Smooth muscle cell (in vitro differentiated cells): ENCODE measurements at regions not wholly inside any gene's neighbourhood (a gene's known extent, or its start where the extent isn't known, plus 50 kb on each side); places are given as distances from the start of the nearest gene placed in this dataset.

Experiments
- DNase-seq: peaks from one replicate; lab custom pipeline; 2025; ENCODE audit not compliant: unreplicated experiment; lab: John Stamatoyannopoulos, UW
- H2AFZ ChIP-seq: fragments of 200-600 bp; sonication (generic); 2 replicates; pipeline ENCODE4 v1.6.0; 2016; ENCODE audit warnings: antibody characterized with exemption, low read depth, mild to moderate bottlenecking
- H3F3A ChIP-seq: fragments of 200-600 bp; sonication (generic); 2 replicates; pipeline ENCODE4 v1.6.0; 2017; ENCODE audit warnings: antibody characterized with exemption, low read depth
- H3K27ac ChIP-seq: fragments of 200-600 bp; sonication (generic); 2 replicates; pipeline ENCODE4 v1.5.1; 2016; ENCODE audit warnings: low read depth, mild to moderate bottlenecking
- H3K27me3 ChIP-seq: fragments of 200-600 bp; sonication (generic); 2 replicates; pipeline ENCODE4 v1.6.1; 2016; ENCODE audit warnings: low read depth, mild to moderate bottlenecking
- H3K36me3 ChIP-seq: fragments of 200-600 bp; sonication (generic); 2 replicates; pipeline ENCODE4 v1.5.1; 2016; ENCODE audit warnings: low read depth
- H3K4me1 ChIP-seq: fragments of 200-600 bp; sonication (generic); 2 replicates; pipeline ENCODE4 v1.5.1; 2016; ENCODE audit warnings: low read depth
- H3K4me2 ChIP-seq: fragments of 200-600 bp; sonication (generic); 2 replicates; pipeline ENCODE4 v1.6.0; 2016; ENCODE audit warnings: mild to moderate bottlenecking
- H3K4me3 ChIP-seq: fragments of 200-600 bp; sonication (generic); 2 replicates; pipeline ENCODE4 v1.5.1; 2016; ENCODE audit warnings: mild to moderate bottlenecking
- H3K79me2 ChIP-seq: fragments of 200-600 bp; sonication (generic); 2 replicates; pipeline ENCODE4 v1.6.0; 2016; ENCODE audit warnings: low read depth, mild to moderate bottlenecking
- H3K9ac ChIP-seq: fragments of 200-600 bp; sonication (generic); 2 replicates; pipeline ENCODE4 v1.6.0; 2016; ENCODE audit warnings: low read depth
- H3K9me3 ChIP-seq: fragments of 200-600 bp; sonication (generic); replicated peaks from 2 replicates; pipeline ENCODE4 v1.5.1; 2016; ENCODE audit warnings: low read depth
- H4K20me1 ChIP-seq: fragments of 200-600 bp; sonication (generic); 2 replicates; pipeline ENCODE4 v1.6.0; 2016; ENCODE audit warnings: low read depth
- CTCF ChIP-seq: fragments of 200-600 bp; sonication (generic); IDR thresholded peaks from 2 replicates; pipeline ENCODE4 v1.5.1; 2017; ENCODE audit warnings: borderline replicate concordance, mild to moderate bottlenecking, antibody characterized with exemption; ENCODE audit not compliant: insufficient read depth, poor library complexity, severe bottlenecking
- WGBS: methylation state at CpG from one replicate; pipeline ENCODE4 v1.1.7; 2016; ENCODE audit warnings: low lambda C conversion rate; 5-methylcytosine and 5-hydroxymethylcytosine counted together

GRCh38 chr1:61618755-61619154 is 106.2 kb downstream of the TM2D1 start:
- DNase-seq, result no peak
- Histone ChIP-seq H3K9ac (no peak overlapping the region), H3K27ac (no peak overlapping the region), H4K20me1 (no peaks in the 10 kb centered on the region), H3K9me3 (no peaks in the 10 kb centered on the region), H3F3A (no peaks in the 10 kb centered on the region), H3K79me2 (no peaks in the 10 kb centered on the region), H3K4me1 (no peaks in the 10 kb centered on the region), H3K4me3 (no peak overlapping the region), H3K4me2 (no peak overlapping the region), H2AFZ (no peak overlapping the region), H3K27me3 (no peaks in the 10 kb centered on the region), H3K36me3 (no peaks in the 10 kb centered on the region)
- WGBS, result 93% methylated on average over 7 of the region's 7 CpGs
- no peak for TF ChIP-seq CTCF

GRCh38 chr1:61618193-61618592 is 106.7 kb downstream of the TM2D1 start:
- no peaks in the 10 kb centered on the region for H3K27me3 ChIP-seq
- H3F3A ChIP-seq, result no peaks in the 10 kb centered on the region
- H4K20me1 ChIP-seq, result no peaks in the 10 kb centered on the region
- H3K27ac ChIP-seq, result no peak overlapping the region
- no peak overlapping the region for H2AFZ ChIP-seq
- no peak for TF ChIP-seq CTCF
- H3K9ac ChIP-seq, result no peak overlapping the region
- no peaks in the 10 kb centered on the region for H3K36me3 ChIP-seq
- H3K4me1 ChIP-seq, result no peaks in the 10 kb centered on the region
- no peaks in the 10 kb centered on the region for H3K9me3 ChIP-seq
- H3K4me3 ChIP-seq, result no peak overlapping the region
- no peak overlapping the region for H3K4me2 ChIP-seq
- WGBS, result 88% methylated on average over 2 of the region's 2 CpGs
- DNase-seq, result no peak
- no peaks in the 10 kb centered on the region for H3K79me2 ChIP-seq

GRCh38 chr1:61616830-61617229 is 108.1 kb downstream of the TM2D1 start:
- Histone ChIP-seq H3K27ac (no peak overlapping the region), H3K79me2 (no peaks in the 10 kb centered on the region), H3K9ac (no peak overlapping the region), H3F3A (no peaks in the 10 kb centered on the region), H3K27me3 (no peaks in the 10 kb centered on the region), H3K36me3 (no peaks in the 10 kb centered on the region), H3K4me1 (no peaks in the 10 kb centered on the region), H3K4me3 (no peak overlapping the region), H3K9me3 (no peaks in the 10 kb centered on the region), H3K4me2 (no peak overlapping the region), H4K20me1 (no peaks in the 10 kb centered on the region), H2AFZ (no peak overlapping the region)
- TF ChIP-seq CTCF, result no peak
- 82% methylated on average over 3 of the region's 3 CpGs for WGBS
- DNase-seq, result no peak

GRCh38 chr1:61612602-61613001 is 112.3 kb downstream of the TM2D1 start:
- H3K4me1 ChIP-seq, result no peaks in the 10 kb centered on the region
- 87% methylated on average over 3 of the region's 3 CpGs for WGBS
- TF ChIP-seq CTCF, result no peak
- no peak overlapping the region for H3K27ac ChIP-seq
- no peak overlapping the region for H3K4me2 ChIP-seq
- no peaks in the 10 kb centered on the region for H4K20me1 ChIP-seq
- no peak overlapping the region for H3K9ac ChIP-seq
- H2AFZ ChIP-seq, result no peak overlapping the region
- no peaks in the 10 kb centered on the region for H3K27me3 ChIP-seq
- H3K36me3 ChIP-seq, result no peaks in the 10 kb centered on the region
- H3K4me3 ChIP-seq, result no peak overlapping the region
- H3K79me2 ChIP-seq, result no peaks in the 10 kb centered on the region
- H3F3A ChIP-seq, result no peaks in the 10 kb centered on the region
- H3K9me3 ChIP-seq, result no peaks in the 10 kb centered on the region
- DNase-seq, result no peak
